Hepatocyte (in vitro differentiated cells): ENCODE measurements at regions not wholly inside any gene's neighbourhood (a gene's known extent, or its start where the extent isn't known, plus 50 kb on each side); places are given as distances from the start of the nearest gene placed in this dataset.

ENCODE experiments used
- EZH2 ChIP-seq: fragments of 200-600 bp; sonication (generic); IDR thresholded peaks from 2 replicates; pipeline ENCODE4 v1.6.1; 2016; ENCODE audit warnings: antibody characterized with exemption, mild to moderate bottlenecking, borderline replicate concordance
- EZH2phosphoT487 ChIP-seq: fragments of 200-600 bp; sonication (generic); IDR thresholded peaks from one replicate; pipeline ENCODE4 v1.6.1; 2018; ENCODE audit warnings: antibody characterized with exemption, mild to moderate bottlenecking, low read depth, moderate library complexity; ENCODE audit not compliant: unreplicated experiment, severe bottlenecking
- TF ChIP-seq, protein P1 (sequence below): fragments of 200-600 bp; sonication (generic); IDR thresholded peaks from 2 replicates; pipeline ENCODE4 v1.5.1; 2016; ENCODE audit warnings: antibody characterized with exemption, mild to moderate bottlenecking; ENCODE audit not compliant: poor library complexity

DNA sequence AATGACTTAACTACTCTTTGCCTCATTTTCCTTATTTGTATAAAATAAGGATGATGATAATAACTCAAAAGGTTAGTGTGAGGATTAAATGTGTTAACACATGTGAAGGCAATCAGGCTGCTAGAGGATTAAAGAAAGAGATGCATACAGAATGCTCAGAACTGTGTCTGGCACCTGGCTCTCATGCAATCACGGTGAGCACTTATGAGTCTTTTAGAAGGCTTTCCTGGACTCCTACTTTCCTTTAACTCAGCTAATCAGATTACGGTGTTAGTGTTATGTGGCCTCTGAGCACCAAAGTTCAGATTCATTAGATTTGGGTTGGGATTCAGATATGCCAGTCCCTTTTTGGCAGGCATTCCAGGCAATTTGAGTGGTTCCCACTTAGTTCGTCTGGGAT is 311.6 kb upstream of the USP24 start:
- TF ChIP-seq EZH2phosphoT487 (no peak), EZH2 (no peak)
- TF ChIP-seq, protein P1, sequence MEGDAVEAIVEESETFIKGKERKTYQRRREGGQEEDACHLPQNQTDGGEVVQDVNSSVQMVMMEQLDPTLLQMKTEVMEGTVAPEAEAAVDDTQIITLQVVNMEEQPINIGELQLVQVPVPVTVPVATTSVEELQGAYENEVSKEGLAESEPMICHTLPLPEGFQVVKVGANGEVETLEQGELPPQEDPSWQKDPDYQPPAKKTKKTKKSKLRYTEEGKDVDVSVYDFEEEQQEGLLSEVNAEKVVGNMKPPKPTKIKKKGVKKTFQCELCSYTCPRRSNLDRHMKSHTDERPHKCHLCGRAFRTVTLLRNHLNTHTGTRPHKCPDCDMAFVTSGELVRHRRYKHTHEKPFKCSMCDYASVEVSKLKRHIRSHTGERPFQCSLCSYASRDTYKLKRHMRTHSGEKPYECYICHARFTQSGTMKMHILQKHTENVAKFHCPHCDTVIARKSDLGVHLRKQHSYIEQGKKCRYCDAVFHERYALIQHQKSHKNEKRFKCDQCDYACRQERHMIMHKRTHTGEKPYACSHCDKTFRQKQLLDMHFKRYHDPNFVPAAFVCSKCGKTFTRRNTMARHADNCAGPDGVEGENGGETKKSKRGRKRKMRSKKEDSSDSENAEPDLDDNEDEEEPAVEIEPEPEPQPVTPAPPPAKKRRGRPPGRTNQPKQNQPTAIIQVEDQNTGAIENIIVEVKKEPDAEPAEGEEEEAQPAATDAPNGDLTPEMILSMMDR = no peak
